ENCODE measurements at regions not wholly inside any gene's neighbourhood (a gene's known extent, or its start where the extent isn't known, plus 50 kb on each side); places are given as distances from the start of the nearest gene placed in this dataset.

DNA sequence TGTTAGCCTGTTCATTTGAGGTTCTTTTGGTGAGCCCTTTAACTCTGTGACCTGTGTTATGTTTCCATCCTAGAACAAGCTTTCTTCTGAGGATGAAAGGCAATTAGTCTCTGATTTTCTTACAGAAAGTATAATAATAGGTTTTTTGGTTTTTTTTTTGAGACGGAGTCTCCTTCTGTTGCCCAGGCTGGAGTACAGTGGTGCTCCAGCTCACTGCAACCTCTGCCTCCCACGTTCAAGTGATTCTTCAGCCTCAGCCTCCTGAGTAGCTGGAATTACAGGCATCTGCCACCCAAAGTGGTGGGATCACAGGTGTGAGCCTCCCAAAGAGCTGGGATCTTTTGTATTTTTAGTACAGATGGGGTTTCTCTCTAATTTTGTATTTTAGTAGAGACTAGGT is 52.7 kb upstream of the SYNE2 start:
- Histone ChIP-seq H4K20me1 (replicated peaks in 1 of 2; ENCODE audit: control insufficient read depth in 1 of 2, insufficient read depth in 2 of 2, low read length in 2 of 2) (no peaks in the 10 kb centered on the region), H3K9ac (replicated peaks in 1 of 4; ENCODE audit: extremely low read depth in 1 of 4, low read depth in 3 of 4, low read length in 3 of 4) (no peak overlapping the region), H2AK5ac (ENCODE audit: low read depth, low read length) (no peak overlapping the region), H3K23ac (ENCODE audit: insufficient read length) (no peak overlapping the region), H3K4me3 (ENCODE audit: extremely low read depth in 1 of 4, insufficient read depth in 2 of 4, low read depth in 3 of 4, low read length in 4 of 4) (no peak overlapping the region), H2BK120ac (replicated peaks; ENCODE audit: low read depth, low read length) (no peak overlapping the region), H3K4ac (replicated peaks; ENCODE audit: insufficient read length, low read depth, low read length) (no peak overlapping the region), H3K56ac (replicated peaks; ENCODE audit: insufficient read length, low read depth, low read length) (no peak overlapping the region), H3K36me3 (ENCODE audit: control insufficient read depth in 2 of 4, insufficient read depth in 4 of 4, low read length in 3 of 4) (no peaks in the 10 kb centered on the region), H2BK12ac (ENCODE audit: low read depth, low read length) (no peak overlapping the region), H3K23me2 (ENCODE audit: low read depth, low read length) (no peaks in the 10 kb centered on the region), H3K18ac (ENCODE audit: extremely low read depth, low read length) (no peak overlapping the region), H3K4me2 (ENCODE audit: insufficient read depth in 1 of 2, low read depth in 2 of 2, low read length in 2 of 2) (no peak overlapping the region), H4K91ac (replicated peaks; ENCODE audit: insufficient read length, low read length) (no peak overlapping the region), H2BK20ac (ENCODE audit: low read length) (no peak overlapping the region), H3K79me1 (ENCODE audit: low read depth, low read length) (no peaks in the 10 kb centered on the region), H3K4me1 (replicated peaks in 1 of 4; ENCODE audit: control insufficient read depth in 3 of 4, insufficient read depth in 4 of 4, low read length in 3 of 4) (no peaks in the 10 kb centered on the region; a peak in 1 of 7 replicates), H4K8ac (ENCODE audit: extremely low read depth, insufficient read depth, low read length) (no peak overlapping the region), H3K27ac (ENCODE audit: low read depth, low read length) (no peak overlapping the region), H2AFZ (ENCODE audit: low read length) (no peak overlapping the region), H3K9me3 (ENCODE audit: insufficient read depth in 2 of 2, low read depth in 1 of 2, low read length in 1 of 2) (no peaks in the 10 kb centered on the region; a peak in 1 of 4 replicates), H3K27me3 (replicated peaks in 1 of 4; ENCODE audit: control insufficient read depth in 3 of 4, extremely low read depth in 1 of 4, insufficient read depth in 3 of 4, low read length in 3 of 4) (no peaks in the 10 kb centered on the region), H2BK15ac (ENCODE audit: low read length) (no peak overlapping the region), H4K5ac (ENCODE audit: insufficient read length, low read depth, low read length) (no peak overlapping the region), H3K79me2 (ENCODE audit: control insufficient read depth in 1 of 2, insufficient read depth in 2 of 2, low read length in 2 of 2) (no peaks in the 10 kb centered on the region), H2BK5ac (ENCODE audit: low read depth, low read length) (no peak overlapping the region), H3K14ac (ENCODE audit: insufficient read length) (no peak overlapping the region)
- POLR2A ChIA-PET (ENCODE audit: partially characterized antibody): interaction anchor here (1.1 kb wide), 1 partner anchor 258 kb away, joined by 3 read pairs; no protein-coding TSS in a partner anchor
- WGBS, 2 experiments (ENCODE audit: extremely low coverage in 1 of 2, insufficient coverage in 1 of 2, insufficient read length in 1 of 2, insufficient replicate concordance in 2 of 2, low coverage in 1 of 2, low lambda C conversion rate in 2 of 2, missing lambda C conversion rate in 1 of 2): 79% methylated on average over 2 of the region's 2 CpGs; no CpG with 5 or more reads in 1 of the 2 experiments
- no peak for TF ChIP-seq EP300 (IDR thresholded peaks at IDR 0.05; ENCODE audit: borderline replicate concordance in 1 of 2, low read depth in 2 of 2, low read length in 2 of 2)
- DNase-seq (ENCODE audit: low read depth in 1 of 2, low spot score in 2 of 2): no peak
- CTCF ChIA-PET (ENCODE audit: partially characterized antibody): interaction anchor here (0.8 to 2.3 kb wide), 7 partner anchors 154 to 504 kb away, joined by 3 to 10 read pairs (median 3); no protein-coding TSS in a partner anchor
- FAIRE-seq: no peak

Measured in H1 (cell line).